ENCODE measurements at regions not wholly inside any gene's neighbourhood (a gene's known extent, or its start where the extent isn't known, plus 50 kb on each side); places are given as distances from the start of the nearest gene placed in this dataset.

DNA sequence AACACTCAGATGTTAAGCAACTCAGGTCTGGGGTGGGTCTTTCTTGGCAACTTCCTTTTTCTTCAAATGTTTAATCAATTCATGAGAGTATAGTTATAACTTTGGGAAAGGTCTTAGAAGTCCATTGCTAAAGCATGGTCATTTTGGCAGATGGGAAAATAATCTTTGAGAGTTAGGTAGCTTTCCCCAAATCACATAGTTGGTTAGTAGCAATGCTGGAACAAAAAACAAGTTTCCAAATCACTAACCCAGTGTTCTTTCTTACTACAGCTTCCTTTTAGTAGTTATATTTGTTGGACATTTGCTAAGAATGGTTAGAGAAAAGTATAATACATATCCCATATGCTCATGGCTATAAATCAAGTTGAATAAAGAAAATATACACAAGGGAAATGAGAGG lies 185.2 kb upstream of the SLC14A2 start:
- DNase-seq (ENCODE audit: low read depth in 2 of 2), result no peak

DNA sequence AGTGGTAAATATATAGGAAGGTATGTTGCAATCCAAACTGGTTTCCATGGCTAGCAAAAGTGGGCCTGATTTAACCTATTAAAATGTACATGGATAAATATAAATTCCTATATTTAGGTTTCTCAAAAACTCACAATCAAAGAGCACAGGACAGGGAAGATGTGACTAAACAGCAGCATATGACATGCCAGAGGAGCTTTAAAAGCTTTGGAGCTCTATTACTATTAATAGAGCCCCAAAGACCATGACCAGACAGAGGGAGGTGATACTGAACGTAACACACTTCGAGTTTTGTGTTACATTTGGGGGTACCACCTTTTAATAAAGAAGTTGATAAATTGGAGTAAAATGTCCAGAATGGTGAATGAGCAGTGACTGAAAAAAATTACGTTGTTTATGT lies 179.5 kb upstream of the SLC14A2 start:
- DNase-seq (ENCODE audit: low read depth in 2 of 2), result no peak

DNA sequence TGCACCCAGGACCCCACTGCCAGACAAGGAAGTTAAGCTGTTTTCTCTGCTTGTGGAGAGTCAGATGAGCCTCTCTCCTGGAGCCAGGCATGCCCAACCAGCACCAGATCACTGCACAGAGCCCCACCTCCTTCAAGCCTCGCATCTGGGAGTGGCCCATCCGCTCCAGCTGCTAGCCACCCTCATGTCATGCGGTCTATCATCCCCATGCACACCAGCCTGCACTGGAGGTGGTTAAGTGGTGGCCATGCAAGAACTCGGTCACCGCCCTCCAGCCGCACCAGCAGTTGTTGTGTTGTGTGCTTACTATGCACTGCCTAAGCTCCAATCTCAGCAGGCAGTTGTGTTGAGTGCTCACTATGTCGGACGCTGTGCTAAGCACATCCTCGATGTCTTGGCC lies 177.9 kb upstream of the SLC14A2 start:
- DNase-seq (ENCODE audit: low read depth in 2 of 2), result no peak

DNA sequence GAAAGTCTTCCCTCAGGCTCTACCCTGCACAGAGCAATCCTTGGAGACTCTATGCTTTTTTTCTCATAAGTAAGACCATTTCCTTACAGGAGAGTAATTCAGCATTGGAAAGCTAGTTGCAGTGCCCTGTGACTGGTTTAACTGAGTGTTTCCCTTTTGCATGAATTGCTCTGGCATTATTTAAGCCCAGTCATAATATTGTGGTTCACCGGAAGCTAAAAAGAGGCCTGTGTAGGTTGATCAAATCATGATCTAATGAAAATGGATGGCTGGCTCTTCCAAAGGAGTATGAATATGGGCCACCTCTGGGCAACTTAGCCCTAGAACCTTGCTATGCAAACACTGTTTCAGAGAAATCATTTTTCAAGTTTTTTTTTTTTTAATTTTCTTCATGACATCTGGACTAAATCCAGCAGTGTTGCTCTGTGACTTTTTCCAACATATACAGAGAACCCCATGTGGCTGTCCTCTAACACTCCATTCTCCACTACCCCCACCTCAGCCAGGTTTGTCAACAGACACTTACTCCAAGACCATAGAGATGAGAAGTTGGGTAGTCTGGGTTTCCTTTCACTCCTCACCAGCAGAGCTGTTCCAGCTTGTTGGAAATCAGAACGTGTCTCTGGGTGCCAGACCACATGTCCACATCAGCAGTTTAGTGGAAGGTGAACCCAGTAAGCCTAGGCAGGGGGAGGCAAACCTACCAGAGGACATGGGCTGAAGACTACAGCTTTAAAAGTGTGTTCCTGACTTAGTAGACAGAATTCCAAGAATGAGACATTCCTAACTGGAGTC lies 175.2 kb upstream of the SLC14A2 start:
- no peak for DNase-seq (ENCODE audit: low read depth in 2 of 2)

DNA sequence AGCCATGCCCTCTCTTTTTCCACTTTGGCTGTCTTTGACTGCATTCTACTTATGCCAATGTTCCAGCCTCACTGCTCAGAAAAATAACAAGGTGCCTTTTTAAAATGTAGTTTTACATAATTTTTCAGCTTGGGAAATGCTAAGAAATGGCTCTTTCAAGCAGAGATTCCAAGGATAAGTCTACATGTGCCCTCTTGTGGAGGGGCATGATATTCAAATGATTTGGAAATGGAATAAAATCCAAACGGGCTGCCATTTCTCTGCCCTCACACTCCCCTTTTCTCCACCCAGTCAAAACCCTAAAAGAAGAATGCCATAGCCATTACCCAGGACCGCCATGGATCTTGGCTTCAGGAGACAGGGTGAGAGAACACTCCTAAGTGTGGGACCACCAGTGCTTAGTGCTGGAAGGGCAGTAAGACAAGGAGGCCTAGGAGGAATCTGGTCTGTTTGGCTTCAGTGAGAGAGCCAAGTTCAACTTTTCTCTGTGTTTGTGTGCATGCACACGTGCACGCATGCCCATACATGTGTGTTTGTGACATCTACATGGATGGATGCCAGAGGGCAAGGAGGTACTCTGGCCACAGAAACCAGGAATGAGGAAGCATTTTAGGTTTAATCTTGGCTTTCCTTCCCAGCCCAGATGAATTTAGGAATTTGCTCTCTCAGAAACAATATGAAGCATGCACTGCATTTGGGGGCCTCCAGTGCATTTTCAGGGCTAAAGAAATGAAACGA lies 174.0 kb upstream of the SLC14A2 start:
- DNase-seq (ENCODE audit: low read depth in 2 of 2), result no peak

DNA sequence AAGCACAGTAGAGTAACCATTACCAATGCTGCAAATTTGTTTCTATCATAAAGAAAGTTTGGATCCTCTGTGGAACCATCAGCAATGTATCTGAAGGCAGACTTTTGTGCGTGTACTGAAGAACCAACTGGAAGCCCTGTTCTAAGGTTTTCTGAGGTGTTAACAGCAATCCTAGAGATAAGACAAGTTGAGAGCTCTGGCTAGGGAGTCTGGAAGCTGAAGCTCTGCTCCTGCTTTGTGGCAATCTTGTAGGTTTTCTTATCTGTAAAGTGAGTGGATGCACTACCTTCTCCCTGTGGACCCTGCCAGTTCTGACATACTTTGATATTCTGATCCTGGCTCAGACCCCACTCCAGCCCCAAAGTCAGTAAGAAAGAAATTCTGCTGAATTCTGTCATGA lies 171.2 kb upstream of the SLC14A2 start:
- DNase-seq (ENCODE audit: low read depth in 2 of 2), result no peak

DNA sequence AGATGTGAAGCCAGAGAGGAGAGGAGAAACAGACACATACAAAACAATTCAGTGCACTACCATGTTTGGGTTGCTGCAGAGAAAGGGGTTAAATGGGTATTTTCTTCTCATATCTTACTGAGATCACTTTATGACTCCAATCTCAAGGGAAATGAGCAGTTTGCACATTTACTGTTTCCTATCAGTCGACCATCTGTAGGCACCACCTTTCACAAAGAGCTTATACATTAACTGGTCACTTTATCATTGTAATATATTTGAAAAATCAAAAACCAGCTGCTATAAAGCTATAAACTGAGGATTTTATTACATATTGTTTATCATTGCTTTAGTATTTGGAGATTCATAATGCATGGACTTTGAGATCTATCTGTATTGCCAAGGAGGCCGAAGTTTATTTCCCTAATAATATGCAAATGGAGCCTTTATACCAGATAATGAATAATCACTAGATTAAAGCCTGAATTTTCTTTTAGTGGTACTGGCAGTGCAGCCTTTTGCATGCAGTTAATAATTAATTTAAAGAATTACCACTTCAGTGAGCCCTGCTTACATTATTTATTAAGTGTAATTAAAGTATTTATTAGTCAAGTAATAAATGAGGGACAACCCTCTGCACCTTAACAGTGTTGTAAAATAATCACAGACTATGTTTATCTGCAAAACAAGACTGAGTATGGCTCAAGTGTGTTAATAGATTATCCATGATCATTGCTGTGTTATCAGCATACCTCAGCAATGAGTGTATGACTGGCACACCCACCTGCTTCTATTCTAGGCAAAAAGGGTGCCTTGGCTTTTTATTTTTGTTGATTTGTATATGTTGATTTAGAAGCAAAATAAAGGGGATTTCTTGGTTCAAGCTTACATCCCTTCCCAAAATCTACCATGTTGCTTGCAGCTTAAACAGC lies 167.7 kb upstream of the SLC14A2 start:
- no peak for DNase-seq (ENCODE audit: low read depth in 2 of 2)

DNA sequence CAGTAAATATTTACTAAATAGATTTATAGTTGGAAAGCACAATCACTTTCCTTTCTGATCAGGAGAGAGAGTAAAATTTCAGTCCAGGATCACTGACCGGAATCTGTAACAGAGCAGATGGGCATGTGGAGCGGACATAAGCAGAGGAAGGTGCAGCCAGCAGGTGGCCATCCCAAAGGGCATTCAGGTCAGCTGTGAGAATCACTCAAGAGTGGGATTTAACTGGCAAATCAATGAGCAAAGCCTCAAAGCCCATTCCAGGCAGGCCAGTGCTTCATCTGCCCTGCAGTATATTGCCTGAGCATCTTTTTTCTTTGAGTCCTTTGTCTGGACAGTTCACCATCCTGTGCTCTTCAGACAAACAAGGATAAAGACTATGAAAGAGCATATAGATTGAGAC lies 166.4 kb upstream of the SLC14A2 start:
- DNase-seq (ENCODE audit: low read depth in 2 of 2), result no peak

DNA sequence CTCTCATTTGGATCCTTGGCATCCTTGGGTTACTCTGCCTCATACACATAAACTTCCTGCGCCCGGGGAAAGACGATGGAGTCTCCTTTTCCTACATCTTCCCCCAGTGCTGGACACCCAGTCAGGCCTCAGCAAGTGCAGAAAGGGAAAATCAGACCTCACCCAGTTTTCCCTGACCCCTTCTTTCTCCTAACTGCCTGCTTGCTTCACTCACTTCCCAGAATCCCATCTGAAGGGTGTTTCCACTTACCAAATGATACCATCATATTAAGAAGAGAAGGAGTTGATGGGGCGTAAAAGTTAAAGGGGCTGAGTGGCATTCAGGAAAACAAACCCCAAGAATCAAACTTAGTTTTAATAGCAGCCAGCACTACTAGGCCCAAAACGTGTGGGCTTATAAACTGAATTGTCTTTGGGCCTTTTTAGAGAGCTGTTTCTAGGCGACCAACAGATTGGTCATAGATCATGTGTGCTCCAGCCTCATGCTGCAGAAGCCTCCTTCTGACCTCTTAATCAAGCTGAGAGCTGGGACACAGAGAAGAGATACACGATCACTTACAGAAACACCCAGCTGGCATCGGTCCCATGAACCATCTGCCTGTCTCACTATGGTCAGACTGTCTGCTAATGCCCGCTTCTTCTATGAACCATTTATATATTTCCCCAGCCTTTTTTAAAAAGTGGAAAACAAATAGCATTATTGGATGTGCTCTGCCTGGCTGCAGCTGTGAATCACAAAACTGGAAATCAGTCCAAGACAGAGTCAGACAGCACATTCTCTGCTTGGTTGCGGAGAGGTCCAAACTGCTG lies 165.7 kb upstream of the SLC14A2 start:
- no peak for DNase-seq (ENCODE audit: low read depth in 2 of 2)

DNA sequence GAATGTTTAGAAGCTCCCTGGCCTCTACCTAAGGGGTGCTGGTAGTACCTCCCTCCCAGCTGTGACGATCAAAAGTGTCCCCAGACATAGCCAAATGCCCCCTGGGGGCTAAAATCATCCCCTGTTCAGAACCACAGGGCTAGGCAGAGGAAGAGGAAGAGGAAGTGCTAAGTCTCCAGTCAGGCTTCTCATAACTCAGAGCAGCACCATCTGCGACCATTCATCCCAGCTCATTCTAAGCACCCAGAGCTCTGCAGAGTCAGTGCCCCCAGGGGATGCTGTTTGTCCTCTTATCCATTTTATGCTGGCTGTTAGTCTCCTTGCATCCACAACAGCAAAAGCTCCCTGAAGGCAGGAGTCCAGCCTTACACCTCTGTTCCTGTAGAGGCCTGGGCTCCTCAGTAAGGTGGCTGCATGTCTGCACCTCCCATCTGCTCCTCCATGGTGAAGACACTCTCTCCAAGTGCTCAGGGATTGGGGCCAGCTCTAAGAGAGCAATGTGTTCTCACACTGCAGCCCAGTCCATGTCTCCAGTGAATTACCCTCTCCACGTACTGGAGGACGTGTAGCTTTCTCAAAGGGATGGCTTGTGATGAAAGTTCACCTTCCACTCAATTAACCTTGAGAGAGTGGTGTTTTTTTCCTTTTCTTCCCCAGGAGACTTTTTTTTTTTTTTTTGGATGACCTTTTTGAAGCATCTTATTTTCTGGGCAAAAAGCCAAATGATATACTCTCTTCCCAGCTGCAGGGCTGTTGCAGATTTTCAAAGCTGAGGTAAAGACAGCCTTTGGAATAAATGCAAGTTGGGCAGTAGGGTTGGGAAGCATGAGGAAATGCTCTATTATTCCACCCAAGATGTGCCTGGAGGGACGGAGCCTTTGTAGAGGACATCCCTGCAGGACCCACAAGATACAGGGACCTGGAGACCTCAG lies 158.9 kb upstream of the SLC14A2 start:
- DNase-seq (ENCODE audit: low read depth in 2 of 2), result no peak

DNA sequence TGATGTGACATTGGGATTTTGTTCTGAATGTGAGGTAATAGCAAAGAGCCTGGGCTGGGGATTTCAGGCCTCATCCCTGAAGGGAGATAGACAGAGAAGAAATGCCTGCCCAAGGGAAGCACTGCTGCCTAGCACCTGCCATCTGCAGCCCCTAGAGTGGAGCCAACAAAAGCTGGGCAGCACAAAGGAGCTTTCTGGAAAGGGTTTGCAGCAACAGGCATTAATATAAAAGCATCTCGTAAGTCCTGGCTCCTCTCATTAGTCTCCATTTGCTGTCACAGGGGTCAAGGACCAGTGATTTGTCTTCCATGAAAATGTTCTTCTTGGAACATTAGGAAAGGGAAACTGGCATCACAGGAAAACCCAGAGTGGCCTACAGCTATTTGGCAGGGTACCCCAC lies 157.2 kb upstream of the SLC14A2 start:
- no peak for DNase-seq (ENCODE audit: low read depth in 2 of 2)

DNA sequence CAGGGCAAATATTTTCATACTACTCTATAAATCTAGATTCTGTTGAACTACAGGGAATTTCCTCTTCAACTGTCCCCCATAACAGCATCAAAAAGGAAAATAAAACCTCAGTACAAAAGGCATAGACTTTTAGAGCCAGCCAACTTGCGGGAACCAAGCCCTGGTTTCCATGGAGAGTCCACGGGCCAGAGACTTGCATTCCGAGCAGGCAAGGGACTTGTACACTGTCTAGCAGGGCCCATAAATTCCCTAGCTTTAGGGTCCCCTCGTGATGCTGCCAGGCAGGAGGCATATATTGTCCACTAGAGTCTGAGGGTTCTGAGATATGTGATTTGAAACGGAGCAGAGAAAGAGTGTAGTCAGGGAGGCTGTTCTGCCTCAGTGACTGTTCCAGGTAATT lies 153.1 kb upstream of the SLC14A2 start:
- no peak for DNase-seq (ENCODE audit: low read depth in 2 of 2)

DNA sequence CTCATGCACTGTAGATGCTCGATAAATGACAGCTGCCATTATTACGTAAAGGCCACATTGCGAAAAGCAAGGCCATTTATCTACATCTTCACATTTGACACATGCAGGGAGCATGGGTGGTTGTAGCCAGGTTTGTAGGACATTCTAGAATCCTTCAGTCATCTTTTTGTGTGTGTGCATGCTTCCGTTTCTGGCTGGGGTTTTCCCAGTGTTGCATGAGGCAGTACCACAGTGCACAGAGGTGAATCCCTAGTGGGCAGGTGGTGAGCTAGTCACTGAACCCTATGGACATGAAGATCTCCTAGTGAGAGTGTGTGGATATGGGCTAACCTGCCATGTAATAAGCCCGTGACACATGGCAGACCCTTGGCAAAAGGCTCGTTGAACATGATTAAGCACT lies 151.8 kb upstream of the SLC14A2 start:
- DNase-seq (ENCODE audit: low read depth in 2 of 2), result no peak

DNA sequence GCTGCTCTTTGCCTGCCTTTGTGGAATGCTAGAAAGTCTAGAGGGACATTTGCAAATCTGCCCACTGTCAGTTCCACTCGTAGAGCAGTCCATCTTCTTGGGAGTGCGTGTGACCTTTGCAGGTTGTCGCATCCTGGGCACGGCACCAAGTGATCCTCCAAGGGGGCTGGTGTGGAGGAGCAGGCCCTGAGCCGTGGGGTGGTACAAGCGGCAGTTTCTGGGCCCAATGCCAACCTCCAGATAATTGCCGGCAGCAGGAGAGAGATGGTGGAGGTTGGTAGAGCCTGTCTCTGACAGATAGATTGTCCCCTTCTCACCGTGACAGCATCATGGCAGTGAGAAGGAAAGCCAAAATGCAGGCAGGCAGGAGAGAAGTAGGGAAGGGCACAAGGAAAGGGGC lies 150.7 kb upstream of the SLC14A2 start:
- DNase-seq (ENCODE audit: low read depth in 2 of 2), result no peak

DNA sequence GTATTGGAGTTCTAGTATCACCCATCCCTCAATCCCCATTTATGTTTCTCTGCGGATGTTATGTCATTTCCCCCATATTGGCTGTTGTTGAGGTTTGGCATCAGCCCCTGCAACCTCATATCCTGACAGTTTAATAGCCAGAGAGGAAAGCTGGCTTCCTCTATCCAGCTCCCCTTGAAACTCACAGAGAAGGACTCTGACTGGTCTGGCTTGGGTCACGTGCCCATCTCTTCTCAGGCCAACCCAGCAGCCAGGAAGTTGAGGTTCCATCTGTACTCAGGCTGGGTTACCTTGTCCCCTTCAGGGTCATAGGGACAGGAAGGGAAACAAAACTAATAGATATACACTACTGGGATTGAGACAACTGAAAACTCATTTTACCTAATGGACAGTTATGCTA lies 148.0 kb upstream of the SLC14A2 start:
- no peak for DNase-seq (ENCODE audit: low read depth in 2 of 2)

DNA sequence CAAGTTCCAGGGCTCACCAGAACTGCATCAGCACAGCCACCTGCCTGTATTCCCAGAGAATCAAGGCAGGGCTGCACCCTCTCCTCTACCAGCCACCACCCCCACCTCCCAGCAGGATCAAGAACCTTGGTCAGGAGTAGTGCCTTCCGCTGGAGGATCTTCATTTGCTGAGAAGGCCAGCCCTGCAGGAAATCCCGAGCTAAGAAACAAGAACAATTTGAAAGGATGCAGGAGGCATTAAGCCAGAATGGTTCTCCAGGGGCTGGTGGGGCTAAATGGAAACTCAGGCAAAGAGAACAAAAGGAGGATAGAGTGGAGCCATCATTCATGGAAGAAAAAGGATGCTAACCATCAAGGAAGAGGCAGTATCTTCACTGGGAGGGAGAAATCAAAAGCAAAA lies 147.3 kb upstream of the SLC14A2 start:
- no peak for DNase-seq (ENCODE audit: low read depth in 2 of 2)

DNA sequence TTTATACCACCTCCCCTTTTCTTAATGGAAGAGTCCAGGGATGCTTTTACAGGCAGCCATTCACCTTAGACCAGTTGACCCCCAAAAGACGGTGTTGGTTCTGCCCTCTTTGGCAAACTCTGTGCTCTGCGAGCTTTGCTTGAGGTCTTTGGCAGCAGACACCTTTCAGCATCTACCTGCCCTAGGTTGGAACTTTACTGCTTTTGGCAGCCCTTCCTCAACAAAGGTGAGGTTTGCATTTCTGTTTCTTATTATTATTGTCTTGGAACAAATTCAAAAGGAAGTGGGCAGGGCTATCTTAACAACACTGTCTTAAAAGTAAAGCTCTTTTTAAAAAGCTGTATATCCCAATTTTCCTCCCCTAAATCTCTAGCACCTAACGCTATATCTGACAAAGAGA lies 136.4 kb upstream of the SLC14A2 start:
- DNase-seq (ENCODE audit: low read depth in 2 of 2), result no peak

DNA sequence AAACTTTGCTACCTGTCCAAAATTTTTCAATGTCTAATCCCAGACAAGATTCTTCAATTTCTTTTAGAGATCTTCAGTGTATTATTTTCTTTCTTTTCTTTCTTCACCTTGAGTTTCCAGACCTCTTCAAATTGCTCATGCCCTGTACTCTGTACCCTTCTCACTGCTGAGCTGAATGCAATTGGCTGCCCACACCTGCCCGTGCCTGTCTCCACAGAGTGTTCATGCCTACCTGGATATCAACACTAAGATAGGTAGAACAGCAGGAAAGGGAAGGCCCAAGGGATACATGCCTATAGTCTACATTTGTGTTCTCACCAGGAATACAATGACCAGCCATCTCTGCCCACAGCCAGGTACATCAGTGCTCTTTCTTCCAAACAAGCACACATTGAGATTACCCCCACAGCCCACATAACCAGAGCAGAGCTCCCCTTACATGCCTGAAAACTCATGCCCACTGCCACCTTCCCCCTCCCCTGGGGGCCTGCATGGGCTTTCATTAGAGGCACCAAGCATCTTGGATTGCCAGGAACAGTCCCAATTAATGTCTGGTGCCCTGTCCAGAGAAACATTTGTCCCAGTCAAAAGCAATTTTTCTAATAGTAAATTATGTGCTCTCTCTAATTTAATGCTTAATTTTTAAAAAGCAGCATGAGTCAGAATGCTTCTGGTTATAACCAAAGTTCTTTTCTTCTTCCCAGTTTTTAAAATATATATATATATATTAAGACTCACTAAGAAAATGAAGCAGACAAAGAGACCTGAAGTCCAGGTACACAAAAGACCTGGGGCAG lies 134.9 kb upstream of the SLC14A2 start:
- DNase-seq (ENCODE audit: low read depth in 2 of 2), result no peak

DNA sequence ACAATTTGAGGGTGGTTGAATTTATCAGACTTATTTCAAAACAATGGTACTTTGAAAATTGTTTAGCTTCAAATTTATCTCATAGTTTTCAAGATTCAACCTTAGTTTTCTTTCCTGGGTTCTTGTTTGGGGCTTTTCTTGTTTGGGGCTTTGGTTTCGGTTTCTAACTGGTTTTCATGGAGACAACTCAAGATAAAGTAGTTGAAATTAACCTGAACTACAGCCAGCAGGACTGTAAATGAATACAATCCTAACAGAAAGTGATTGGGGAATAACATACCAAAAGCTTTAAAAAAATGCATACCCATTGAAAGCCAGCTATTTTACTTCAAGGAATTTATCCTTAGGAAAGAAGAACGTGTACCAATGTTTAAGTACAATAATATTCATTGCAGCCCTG lies 133.5 kb upstream of the SLC14A2 start:
- DNase-seq (ENCODE audit: low read depth in 2 of 2), result no peak

DNA sequence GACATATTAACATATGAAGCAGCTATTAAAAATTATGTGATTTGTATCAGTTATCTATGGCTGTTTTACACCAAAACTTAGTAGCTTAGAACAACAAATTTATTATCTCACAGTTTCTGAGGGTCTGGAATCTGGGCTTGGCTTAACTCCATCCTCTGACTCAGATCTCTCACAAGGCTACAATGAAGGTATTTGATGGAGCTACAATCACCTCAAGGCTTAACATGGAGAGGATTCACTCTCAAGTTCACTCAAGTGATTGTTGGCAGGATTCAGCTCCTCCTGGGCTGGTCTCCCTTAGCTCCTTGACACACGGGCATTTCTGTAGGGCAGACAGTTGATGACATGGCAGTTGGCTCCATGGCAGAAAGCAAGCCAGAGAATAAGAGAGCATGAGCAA lies 133.0 kb upstream of the SLC14A2 start:
- no peak for DNase-seq (ENCODE audit: low read depth in 2 of 2)

Measured in stimulated activated CD4-positive, alpha-beta T cell treated with anti-CD3 and anti-CD28 coated beads, Interleukin-1b, Interleukin-23, amount 100 ng/mL, for 1 hour (primary cell).